Left lung (tissue), 4 donors: ENCODE measurements at regions not wholly inside any gene's neighbourhood (a gene's known extent, or its start where the extent isn't known, plus 50 kb on each side); places are given as distances from the start of the nearest gene placed in this dataset.

Source experiments
- ATAC-seq: fragments of 200-7000 bp; cut with Tn5 transposase; one replicate; pipeline ENCODE4 v1.9.1; 2020; ENCODE audit warnings: moderate library complexity
- DNase-seq, 4 donors: peaks; one replicate each; pipeline ENCODE4 v3.0.0-alpha.2; 2013 to 2020
- H3K27ac ChIP-seq, 2 donors: fragments of 200-600 bp; sonication (generic) in 1 of 2; one replicate each; pipeline versions ENCODE4 v1.5.0 to v1.8.0; 2020 to 2021
- H3K27me3 ChIP-seq, 2 donors: fragments of 200-600 bp; sonication (generic) in 1 of 2; one replicate each; pipeline versions ENCODE4 v1.5.0 to v1.8.0; 2020 to 2021
- H3K36me3 ChIP-seq, 2 donors: fragments of 200-600 bp; sonication (generic) in 1 of 2; one replicate each; pipeline versions ENCODE4 v1.5.0 to v1.8.0; 2020 to 2021
- H3K4me1 ChIP-seq, 2 donors: fragments of 200-600 bp; one replicate each; pipeline ENCODE4 v1.8.0; 2021
- H3K4me3 ChIP-seq, 2 donors: fragments of 200-600 bp; sonication (generic) in 1 of 2; one replicate each; pipeline versions ENCODE4 v1.5.0 to v1.8.0; 2020 to 2021; ENCODE audit warnings: mild to moderate bottlenecking in 1 of 2
- H3K9me3 ChIP-seq, 2 donors: fragments of 200-600 bp; sonication (generic) in 1 of 2; one replicate each; pipeline versions ENCODE4 v1.5.0 to v1.8.0; 2020 to 2021
- CTCF ChIP-seq, 2 donors: fragments of 200-600 bp; sonication (generic) in 1 of 2; IDR thresholded peaks; one replicate each; pipeline versions ENCODE4 v1.5.0 to v1.8.0; 2021; ENCODE audit warnings: antibody characterized with exemption in 2 of 2
- intact Hi-C, 2 donors: fragments of 100-400 bp; cut with DNase I; formaldehyde crosslinking; loops; one replicate each; pipeline versions ENCODE4 v1.11.2 to v1.14.2; 2022
- donor health status: DM: no; HTN: yes; CAD: no.
- donor health status: DM: no; HTN: no; CAD: no.

DNA sequence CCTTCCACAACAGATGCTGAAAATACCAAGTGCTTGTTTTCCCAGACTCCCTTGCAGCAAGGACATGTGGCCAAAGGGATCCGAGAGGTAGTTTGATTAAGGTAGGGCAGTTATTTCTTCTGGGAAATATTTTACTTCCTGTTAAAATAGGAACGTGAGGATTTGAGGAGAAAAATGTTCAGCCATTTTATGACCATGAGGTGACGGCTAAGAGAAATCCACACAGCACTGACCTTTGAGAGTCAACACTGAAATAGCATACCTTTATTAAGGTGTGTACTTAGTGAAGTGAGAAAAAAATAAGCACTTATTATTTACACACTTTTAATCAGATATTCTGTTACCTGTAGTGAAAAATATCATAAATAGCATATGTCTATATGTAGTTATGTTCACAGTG, 133.9 kb downstream of the PPP1R3A start:
- TF ChIP-seq CTCF (IDR thresholded peaks at IDR 0.05): no peak
- DNase-seq: no peak
- Histone ChIP-seq H3K4me3 (no peak overlapping the region), H3K27ac (no peak overlapping the region), H3K27me3 (no peaks in the 10 kb centered on the region), H3K36me3 (no peaks in the 10 kb centered on the region), H3K4me1 (no peaks in the 10 kb centered on the region), H3K9me3 (no peaks in the 10 kb centered on the region)
- ATAC-seq: no peak
- intact Hi-C loops: no loop called here

- no peak for ATAC-seq
- no peak overlapping the region for H3K27ac ChIP-seq
- TF ChIP-seq CTCF (IDR thresholded peaks at IDR 0.05): no peak
- no peaks in the 10 kb centered on the region for H3K36me3 ChIP-seq
- H3K9me3 ChIP-seq: no peaks in the 10 kb centered on the region
- H3K27me3 ChIP-seq: no peaks in the 10 kb centered on the region
- DNase-seq: no peak
- no peak overlapping the region for H3K4me3 ChIP-seq
- intact Hi-C loops: no loop called here
- no peaks in the 10 kb centered on the region for H3K4me1 ChIP-seq
Observed at GRCh38 chr7:113784316-113784715, 134.5 kb downstream of the PPP1R3A start.

GRCh38 chr7:113783403-113783802, 135.4 kb downstream of the PPP1R3A start:
- Histone ChIP-seq H3K4me1 (no peaks in the 10 kb centered on the region), H3K9me3 (no peaks in the 10 kb centered on the region), H3K4me3 (no peak overlapping the region), H3K27me3 (no peaks in the 10 kb centered on the region), H3K36me3 (no peaks in the 10 kb centered on the region), H3K27ac (no peak overlapping the region)
- no peak for TF ChIP-seq CTCF (IDR thresholded peaks at IDR 0.05)
- DNase-seq (no peak), ATAC-seq (no peak)
- intact Hi-C loops: no loop called here

DNA sequence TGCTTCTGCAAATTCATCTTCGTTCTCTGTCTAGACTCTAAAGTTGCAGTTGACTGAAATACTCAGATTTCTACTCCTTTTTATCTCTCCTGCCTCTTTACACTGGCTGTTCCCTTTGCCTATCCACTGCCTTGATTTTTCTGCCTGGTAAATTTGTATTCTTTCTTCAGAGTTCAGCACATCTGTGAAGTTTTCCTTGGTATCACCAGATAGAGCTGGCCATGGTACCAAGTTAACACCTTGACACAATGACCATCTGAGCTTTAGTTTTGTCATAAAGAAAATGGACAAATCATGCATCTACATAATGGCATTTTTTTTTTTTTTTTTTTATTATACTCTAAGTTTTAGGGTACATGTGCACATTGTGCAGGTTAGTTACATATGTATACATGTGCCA, 143.0 kb downstream of the PPP1R3A start:
- intact Hi-C loops: no loop called here
- H3K9me3 ChIP-seq: no peaks in the 10 kb centered on the region
- H3K36me3 ChIP-seq: no peaks in the 10 kb centered on the region
- H3K4me1 ChIP-seq: no peaks in the 10 kb centered on the region
- ATAC-seq (no peak), DNase-seq (no peak)
- TF ChIP-seq CTCF (IDR thresholded peaks at IDR 0.05): no peak
- no peak overlapping the region for H3K4me3 ChIP-seq
- H3K27me3 ChIP-seq: no peaks in the 10 kb centered on the region
- no peak overlapping the region for H3K27ac ChIP-seq

- ATAC-seq: no peak
- Histone ChIP-seq H3K27ac (no peak overlapping the region), H3K36me3 (no peaks in the 10 kb centered on the region), H3K9me3 (no peaks in the 10 kb centered on the region), H3K4me1 (no peaks in the 10 kb centered on the region), H3K4me3 (no peak overlapping the region), H3K27me3 (no peaks in the 10 kb centered on the region)
- intact Hi-C loops: no loop called here
- no peak for DNase-seq
- TF ChIP-seq CTCF (IDR thresholded peaks at IDR 0.05): no peak
Observed at GRCh38 chr7:113775401-113775800, 143.4 kb downstream of the PPP1R3A start.
